GM12864 (cell line): ENCODE measurements at regions not wholly inside any gene's neighbourhood (a gene's known extent, or its start where the extent isn't known, plus 50 kb on each side); places are given as distances from the start of the nearest gene placed in this dataset.
A peak's percentile ranks its signal among the peaks of the same experiment; 100 is the strongest.
"Not testable (repeated sequence)": the region's sequence is repeated elsewhere in the genome, so short reads cannot be mapped to it uniquely, and the experiment has no call there.

Experiments
- DNase-seq: peaks from one replicate; pipeline ENCODE4 v3.0.0-alpha.2; 2011; ENCODE audit warnings: low read depth
- H3K4me3 ChIP-seq: 2 replicates; pipeline ENCODE4 v1.5.1; 2011; ENCODE audit warnings: mild to moderate bottlenecking, low read depth, low read length, control low read depth
- TF ChIP-seq, protein P1 (sequence below): IDR thresholded peaks from 2 replicates; pipeline ENCODE4 v1.5.1; 2011; ENCODE audit warnings: low read depth, mild to moderate bottlenecking, moderate library complexity, low read length, control low read depth, inconsistent platforms; ENCODE audit errors: missing control alignments

DNA sequence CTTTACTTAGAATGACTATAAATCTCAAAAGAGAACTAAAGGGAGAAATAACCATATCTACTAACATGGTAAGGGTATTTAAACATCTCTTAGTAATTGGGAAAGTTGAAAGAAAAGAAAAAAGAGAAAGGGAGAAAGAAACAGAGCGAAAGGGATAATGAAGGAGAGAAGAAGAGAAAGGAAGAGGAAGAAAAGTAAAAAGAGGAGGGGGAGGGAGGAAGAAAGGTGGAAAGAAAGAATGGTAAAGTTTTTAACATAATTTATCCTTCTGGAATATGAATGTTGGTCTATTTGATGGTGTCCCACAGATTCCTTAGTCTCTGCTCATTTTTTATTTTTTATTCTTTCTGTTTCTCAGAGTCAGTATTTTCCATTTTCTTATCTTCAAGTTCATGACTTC, 202.7 kb downstream of the ZNF92 start:
- DNase-seq, H3K4me3 ChIP-seq: not testable (repeated sequence)

DNA sequence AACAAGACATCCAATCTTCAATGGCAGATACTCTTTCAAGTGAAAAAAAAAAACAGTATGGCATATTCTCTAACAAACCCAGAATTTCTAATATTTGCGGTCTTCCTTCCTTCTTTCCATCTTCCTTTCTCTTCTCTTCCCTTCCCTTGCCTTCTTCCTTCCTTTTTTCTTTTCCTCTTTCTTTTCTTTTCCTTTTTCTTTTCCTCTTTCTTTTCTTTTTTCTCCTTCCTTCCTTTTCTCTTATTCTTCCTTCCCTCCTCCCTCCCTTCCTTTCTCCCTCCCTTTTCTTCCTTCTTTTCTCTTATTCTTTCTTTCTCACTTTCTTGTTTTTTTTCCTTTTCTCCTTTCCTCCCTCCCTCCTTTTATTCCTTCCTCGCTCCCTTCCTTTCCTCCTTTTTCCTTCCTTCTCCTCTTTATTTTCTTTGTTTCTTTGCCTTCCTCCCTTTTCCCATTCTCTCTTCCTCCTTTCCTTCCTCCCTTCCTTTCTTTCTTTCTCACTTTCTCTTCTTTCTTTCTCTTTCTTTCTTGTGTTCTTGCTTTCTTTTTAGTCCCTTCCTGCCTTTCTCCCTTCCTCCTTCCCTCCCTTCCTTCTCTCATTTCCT, 209.0 kb downstream of the ZNF92 start:
- not testable (repeated sequence) for H3K4me3 ChIP-seq, DNase-seq

DNA sequence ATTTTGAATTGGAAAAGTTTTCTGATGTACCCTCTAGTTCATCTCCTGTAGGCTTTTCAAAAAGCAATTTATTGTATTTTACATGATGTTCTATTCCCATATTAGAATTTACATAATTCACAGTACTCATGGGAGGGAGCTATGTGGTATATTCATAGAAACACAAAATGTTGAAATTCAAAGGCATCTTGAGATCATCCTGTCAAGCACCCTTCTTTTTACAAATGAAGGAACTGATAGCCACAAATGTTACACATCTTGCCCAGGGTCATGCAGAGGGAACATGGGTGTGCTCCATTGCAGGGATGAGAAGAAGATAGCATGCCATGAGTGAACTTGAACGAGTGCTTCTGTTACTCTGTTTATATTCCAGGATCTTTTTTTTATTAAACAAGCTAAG, 228.8 kb downstream of the ZNF92 start:
- not testable (repeated sequence) for DNase-seq, H3K4me3 ChIP-seq

DNA sequence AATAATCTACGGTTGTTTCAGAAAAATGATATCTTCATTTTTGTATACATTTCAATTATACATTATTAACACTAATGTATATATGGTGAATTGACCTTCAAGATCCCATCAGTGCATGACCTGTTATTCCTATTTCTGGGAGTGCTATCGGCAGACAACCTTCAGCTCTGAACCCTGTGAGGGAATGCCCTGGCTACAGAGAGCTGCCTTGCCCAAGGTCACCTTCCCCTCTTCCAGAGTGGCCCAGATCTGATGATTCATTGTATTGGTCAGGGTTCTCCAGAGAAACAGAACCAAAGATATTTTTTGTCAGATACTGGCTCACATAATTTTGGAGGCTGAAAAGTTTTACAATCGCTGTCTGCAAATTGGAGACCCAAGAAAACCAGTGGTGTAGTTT, 235.5 kb downstream of the ZNF92 start:
- TF ChIP-seq, protein P1, sequence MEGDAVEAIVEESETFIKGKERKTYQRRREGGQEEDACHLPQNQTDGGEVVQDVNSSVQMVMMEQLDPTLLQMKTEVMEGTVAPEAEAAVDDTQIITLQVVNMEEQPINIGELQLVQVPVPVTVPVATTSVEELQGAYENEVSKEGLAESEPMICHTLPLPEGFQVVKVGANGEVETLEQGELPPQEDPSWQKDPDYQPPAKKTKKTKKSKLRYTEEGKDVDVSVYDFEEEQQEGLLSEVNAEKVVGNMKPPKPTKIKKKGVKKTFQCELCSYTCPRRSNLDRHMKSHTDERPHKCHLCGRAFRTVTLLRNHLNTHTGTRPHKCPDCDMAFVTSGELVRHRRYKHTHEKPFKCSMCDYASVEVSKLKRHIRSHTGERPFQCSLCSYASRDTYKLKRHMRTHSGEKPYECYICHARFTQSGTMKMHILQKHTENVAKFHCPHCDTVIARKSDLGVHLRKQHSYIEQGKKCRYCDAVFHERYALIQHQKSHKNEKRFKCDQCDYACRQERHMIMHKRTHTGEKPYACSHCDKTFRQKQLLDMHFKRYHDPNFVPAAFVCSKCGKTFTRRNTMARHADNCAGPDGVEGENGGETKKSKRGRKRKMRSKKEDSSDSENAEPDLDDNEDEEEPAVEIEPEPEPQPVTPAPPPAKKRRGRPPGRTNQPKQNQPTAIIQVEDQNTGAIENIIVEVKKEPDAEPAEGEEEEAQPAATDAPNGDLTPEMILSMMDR: no peak
- no peak for DNase-seq
- H3K4me3 ChIP-seq: no peak overlapping the region

DNA sequence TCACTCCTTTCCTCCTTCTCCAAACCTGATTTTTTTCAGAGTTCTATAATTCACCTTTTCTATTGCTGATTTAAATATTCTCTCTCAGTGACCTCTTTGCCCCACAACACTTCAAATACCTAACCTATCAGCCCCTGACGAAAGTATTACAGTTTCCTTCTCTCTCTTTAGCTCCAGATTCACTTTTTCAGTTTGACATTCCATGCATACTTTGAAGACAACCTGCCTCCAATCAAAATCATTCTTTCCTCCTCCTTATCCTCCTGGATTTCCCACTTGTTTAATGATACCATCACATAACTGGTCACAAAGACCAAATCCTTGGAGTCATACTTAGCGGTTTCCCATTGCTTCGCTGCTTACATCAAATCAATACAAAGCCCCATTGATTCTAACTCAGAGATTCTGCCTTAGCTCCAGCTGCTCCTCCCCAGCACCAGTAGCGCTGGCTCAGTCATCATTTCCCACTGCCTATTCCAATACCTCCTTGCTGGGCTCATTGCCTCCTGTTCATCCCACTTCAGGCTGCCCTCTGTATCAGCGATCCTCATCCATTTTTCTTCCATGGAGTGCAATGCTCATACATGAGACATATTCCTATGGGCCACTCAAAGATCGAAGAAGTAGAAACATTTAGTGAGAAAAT, 240.1 kb downstream of the ZNF92 start:
- H3K4me3 ChIP-seq, DNase-seq: not testable (repeated sequence)

DNA sequence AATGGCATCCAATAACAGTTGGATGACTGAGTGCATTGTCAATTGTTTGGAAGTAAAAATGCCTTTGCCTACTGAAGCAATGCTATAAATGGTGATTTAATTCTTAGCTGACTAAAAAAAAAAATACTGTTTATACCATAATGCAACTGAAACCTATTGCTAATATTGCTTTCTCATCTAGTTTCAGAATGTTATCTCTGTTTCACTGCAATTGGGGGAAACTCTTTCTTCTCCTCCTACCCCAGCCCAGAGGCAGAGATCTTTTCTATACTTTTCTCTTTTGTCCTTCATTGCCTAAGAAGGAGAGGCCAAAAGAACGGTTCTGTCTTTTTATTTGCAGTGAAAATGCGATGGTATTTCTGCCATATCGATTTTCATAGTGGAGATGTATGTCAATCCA, 242.5 kb downstream of the ZNF92 start:
- not testable (repeated sequence) for DNase-seq, H3K4me3 ChIP-seq

DNA sequence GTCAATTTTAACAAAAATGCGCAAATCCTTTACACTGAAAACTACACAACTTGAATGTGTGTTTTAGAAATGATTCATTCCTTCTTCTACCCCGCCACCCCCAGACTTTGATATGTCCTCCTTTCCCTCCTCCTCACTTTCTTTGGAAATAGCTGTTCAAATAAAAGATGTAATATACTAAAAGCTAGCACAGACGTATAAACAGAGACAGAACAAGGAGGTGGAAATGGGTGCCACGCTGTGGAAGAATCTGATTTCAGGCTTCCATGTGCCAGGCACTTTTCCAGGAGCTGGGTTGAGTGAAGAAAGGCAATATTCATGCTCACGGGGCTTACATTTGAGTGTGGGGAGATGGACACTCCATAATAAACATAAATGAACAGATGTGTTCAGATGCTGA, 246.6 kb downstream of the ZNF92 start:
- not testable (repeated sequence) for DNase-seq, H3K4me3 ChIP-seq

DNA sequence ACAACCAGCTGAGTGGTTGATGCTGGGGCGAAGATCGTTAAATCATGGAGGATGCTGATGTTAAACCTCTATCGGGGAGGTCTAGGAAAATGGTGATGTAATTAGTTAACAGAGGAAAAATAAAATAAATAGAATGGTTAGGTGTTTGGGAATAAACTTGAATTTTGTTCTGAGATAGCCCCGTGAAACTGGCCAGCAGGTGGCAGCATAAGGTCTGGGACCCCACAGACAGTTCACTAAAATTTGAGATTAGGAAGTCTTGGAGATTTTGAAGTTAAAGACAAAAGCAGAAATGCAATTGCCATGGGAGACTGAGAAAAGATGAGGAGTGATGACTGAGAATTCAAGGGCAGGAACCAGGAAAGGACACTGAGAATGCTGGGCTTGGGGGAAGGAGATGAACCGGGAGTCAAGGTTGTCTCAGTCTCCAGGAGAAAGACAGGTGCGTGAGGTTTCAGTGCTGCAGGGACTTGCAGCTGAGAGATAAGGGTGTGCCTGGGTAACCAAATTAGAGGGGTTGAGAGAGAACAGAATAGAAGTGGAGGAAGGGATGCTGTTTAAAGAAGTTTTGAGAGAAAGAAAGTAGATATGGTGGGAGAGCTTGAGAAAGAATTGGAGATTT, 248.0 kb downstream of the ZNF92 start:
- not testable (repeated sequence) for DNase-seq, H3K4me3 ChIP-seq
- TF ChIP-seq, protein P1: peak; percentile 51

DNA sequence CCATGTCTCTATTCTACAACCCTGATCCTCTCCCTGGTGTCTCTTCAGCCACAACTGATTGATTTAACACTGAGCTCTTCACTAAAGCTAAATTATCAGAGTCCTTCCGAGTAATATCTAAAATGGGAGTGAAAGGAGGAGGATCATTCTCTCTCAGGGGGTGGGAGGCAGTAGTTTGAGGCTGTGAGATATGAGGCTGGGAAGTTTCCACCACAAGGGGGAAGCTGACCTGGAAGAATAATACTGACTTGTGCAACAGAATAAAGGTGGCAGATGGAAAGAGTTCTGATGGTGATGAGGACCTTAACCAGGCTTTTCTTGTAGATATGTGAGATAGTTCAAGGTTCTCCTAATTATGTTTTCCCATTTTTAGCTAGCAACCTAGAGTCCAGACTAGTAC, 241.6 kb upstream of the VKORC1L1 start:
- not testable (repeated sequence) for H3K4me3 ChIP-seq, DNase-seq

DNA sequence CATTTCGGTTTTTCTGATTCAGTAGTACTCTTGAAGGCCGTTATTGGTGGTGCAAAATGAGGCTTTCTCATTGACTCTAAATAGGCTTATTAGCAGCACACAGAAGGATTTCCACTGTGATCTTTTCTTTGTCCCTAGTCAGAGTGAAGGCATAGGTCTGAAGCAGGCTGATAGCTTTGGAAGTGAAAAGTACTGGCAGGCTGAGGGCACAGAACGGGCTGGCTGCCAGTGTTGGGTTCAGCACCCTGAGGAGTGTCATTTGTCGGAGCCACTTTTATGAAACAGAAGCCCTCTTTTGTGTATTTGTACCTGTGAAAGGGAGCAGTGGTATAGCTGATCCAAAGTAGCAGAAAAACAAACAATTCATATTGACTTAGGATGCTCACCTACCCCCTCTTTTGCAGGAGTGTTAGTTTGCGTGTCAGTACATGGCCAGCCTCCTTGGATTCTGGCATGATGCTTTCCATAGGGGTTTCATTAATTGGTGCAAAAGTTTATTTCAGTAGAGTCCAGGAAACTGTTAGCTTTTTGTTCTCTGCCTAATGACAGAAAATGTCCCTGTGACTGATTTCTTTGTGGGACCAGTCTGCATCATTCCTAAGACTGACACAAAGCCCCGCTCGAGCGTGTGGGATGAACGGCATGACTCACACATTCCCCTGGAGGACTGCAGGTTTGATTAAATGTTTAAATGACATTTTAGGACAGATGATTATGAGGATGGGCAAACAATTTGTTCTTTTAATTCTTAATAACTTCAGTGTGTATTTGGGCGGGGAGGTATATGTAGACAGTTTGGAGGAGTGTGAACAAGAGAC, 239.1 kb upstream of the VKORC1L1 start:
- DNase-seq: not testable (repeated sequence)

DNA sequence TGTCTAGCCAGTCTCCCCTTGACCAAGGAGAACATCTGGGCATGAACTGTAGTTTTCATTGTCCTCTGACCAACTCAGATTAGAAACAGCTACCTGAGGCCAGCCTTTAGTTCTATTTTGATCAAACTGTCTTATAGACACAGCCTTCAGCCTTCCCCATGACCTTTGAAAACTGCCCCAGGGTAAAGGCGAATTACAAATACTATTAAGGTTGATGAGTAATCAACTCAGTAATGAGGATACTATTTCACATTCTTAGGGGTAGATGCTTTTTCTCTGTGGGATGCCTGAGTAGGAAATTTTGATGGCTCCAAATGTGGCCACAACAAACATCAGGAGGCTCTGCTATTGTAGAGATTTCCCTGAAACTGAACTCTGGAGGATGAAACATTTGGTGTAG, 234.0 kb upstream of the VKORC1L1 start:
- DNase-seq, H3K4me3 ChIP-seq: not testable (repeated sequence)

More for the DNA sequence above, 239.1 kb upstream of the VKORC1L1 start:
- not testable (repeated sequence) for H3K4me3 ChIP-seq

DNA sequence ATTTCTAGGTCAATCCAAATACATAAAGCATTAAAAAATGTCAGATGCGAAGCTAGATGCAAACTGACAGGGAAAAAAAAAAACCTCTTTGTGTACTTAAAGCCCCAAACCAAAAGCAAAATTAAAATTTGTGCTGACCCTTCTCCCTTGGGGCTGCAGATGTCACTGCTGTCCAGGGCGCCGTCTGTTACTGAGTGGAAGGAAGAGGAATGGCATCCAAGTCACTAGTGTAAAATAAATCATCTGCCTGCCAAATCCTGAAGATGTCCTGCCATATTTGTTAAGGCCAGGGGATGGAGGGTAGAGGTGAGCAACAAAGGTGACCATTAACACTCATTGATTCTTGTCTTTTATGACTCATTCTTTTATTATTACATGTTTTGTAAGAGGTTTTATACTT, 233.2 kb upstream of the VKORC1L1 start:
- DNase-seq, H3K4me3 ChIP-seq: not testable (repeated sequence)

DNA sequence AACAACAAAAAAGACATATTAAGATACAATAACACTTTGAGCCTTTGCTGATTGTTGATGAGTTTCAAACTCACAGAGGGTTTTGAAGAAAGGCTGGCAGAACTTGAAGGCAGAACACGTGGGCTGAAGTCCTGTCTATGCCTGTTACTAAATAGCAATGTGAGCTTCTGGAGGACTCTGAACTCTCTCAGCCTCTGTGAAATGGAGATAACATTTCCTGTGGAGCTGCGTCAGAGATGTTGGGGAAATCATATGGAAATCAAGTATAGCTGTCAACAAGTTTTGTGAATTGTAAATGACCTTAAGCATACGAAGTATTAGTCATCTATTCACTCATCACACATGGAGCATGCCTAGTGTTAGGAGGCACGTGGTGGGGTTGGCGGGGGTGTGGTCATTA, 229.4 kb upstream of the VKORC1L1 start:
- not testable (repeated sequence) for DNase-seq, H3K4me3 ChIP-seq

DNA sequence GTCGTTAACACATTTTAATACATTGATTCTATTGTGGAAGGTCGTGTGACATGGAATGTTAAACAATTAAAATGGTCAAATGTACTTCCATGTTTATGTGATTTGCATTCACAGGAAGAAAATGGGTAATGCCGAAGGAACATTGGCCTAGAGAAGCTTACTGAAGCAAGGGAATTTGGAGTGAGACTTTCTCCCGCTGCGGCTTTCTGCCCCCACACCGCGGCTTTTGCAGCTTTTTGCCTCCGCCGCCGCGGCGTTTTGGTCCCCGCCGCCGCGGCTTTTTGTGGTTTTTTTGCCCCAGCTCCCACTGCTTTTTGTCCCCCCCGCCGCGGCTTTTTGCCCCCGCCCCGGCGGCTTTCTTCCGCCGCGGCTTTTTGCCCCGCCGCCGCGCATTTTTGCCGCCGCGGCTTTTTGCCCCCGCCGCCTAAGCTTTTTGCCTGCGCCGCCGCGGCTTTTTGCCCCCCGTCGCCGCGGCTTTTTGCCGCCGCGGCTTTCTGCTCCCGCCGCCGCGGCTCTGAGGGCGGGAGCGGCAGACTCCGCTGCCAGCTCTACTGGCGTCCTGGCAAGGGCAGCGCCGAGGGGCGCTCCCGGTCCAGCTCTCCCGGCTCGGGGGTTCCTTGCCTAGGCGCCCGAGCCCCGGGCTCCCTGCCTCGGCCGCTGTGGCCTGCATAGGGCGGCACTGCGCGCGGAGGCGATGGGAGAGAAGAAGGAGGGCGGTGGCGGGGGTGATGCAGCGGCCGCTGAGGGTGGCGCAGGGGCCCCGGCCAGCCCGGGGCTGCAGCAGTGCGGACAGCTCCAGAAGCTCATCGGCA, 225.5 kb upstream of the VKORC1L1 start:
- H3K4me3 ChIP-seq, DNase-seq: not testable (repeated sequence)

DNA sequence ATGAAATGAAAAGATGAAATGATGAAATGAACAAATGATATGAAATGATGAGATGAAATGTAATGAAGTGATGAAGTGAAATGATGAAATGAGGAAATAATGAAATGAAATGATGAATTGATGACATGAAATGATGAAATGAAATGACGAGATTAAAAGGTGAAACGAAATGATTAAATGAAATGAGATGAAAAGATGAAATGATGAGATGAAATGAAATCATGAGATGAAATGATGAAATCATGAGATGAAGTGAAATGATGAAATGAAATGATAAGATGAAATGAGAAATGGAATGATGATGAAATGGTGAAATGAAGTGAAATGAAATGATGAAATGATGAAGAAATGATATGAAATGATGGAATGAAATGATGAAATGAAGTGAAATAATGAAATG, 221.7 kb upstream of the VKORC1L1 start:
- DNase-seq, H3K4me3 ChIP-seq: not testable (repeated sequence)
